Panc1 (cell line): ENCODE measurements at regions not wholly inside any gene's neighbourhood (a gene's known extent, or its start where the extent isn't known, plus 50 kb on each side); places are given as distances from the start of the nearest gene placed in this dataset.

ENCODE experiments used
- ATAC-seq: fragments of 200-7000 bp; cut with Tn5 transposase; 2 replicates; pipeline ENCODE4 v1.9.1; 2020; ENCODE audit warnings: mild to moderate bottlenecking, moderate library complexity
- BruUV-seq: library from RNA; stranded (reverse); fragments of 400-500 nt; replicated peaks from 2 replicates; lab custom pipeline; 2021; lab: Mats Ljungman, UMichigan
- CTCF ChIA-PET: fragments of 300-600 bp; sonication (Branson Sonifier 250); formaldehyde crosslinking; loops from one replicate; lab custom pipeline; 2022; ENCODE audit warnings: antibody characterized with exemption; lab: Charles Lee
- POLR2A ChIA-PET: fragments of 300-600 bp; sonication (Branson Sonifier 250); formaldehyde crosslinking; loops from one replicate; lab custom pipeline; 2022; ENCODE audit warnings: antibody characterized with exemption; lab: Charles Lee
- DNase-seq: peaks from one replicate; pipeline ENCODE4 v3.0.0-alpha.2; 2010; ENCODE audit warnings: low read depth, low spot score
- H3K27ac ChIP-seq: 2 replicates; pipeline ENCODE4 v1.5.1; 2011; ENCODE audit warnings: mild to moderate bottlenecking, low read length, inconsistent platforms
- H3K27me3 ChIP-seq: fragments of 200-500 bp; sonication (Bioruptor generic); 2 replicates; pipeline ENCODE4 v1.6.0; 2014; ENCODE audit warnings: low read length, inconsistent platforms; ENCODE audit not compliant: control insufficient read depth, insufficient read depth
- H3K36me3 ChIP-seq: fragments of 200-500 bp; sonication (Bioruptor generic); 2 replicates; pipeline ENCODE4 v1.5.1; 2014; ENCODE audit warnings: inconsistent platforms, mild to moderate bottlenecking, low read length, moderate library complexity; ENCODE audit not compliant: control insufficient read depth, insufficient read depth
- H3K4me1 ChIP-seq: 2 replicates; pipeline ENCODE4 v1.5.1; 2011; ENCODE audit warnings: inconsistent platforms, mild to moderate bottlenecking, low read length, moderate library complexity; ENCODE audit not compliant: control insufficient read depth, insufficient read depth
- H3K4me3 ChIP-seq, 2 experiments: 2 replicates each; pipeline ENCODE4 v1.5.1; 2011 to 2012; ENCODE audit warnings: low read depth in 2 of 2, low read length in 2 of 2, mild to moderate bottlenecking in 2 of 2, inconsistent platforms in 1 of 2, moderate library complexity in 1 of 2
- H3K9me3 ChIP-seq: fragments of 200-500 bp; sonication (Bioruptor generic); 2 replicates; pipeline ENCODE4 v1.5.1; 2014; ENCODE audit warnings: low read depth, mild to moderate bottlenecking, inconsistent platforms, low read length, moderate library complexity; ENCODE audit not compliant: control insufficient read depth, insufficient read depth
- POLR2AphosphoS5 ChIP-seq: IDR thresholded peaks from 2 replicates; pipeline ENCODE4 v1.6.1; 2012; ENCODE audit warnings: mild to moderate bottlenecking, low read depth, low read length, moderate library complexity
- SIN3A ChIP-seq: IDR thresholded peaks from 2 replicates; pipeline ENCODE4 v1.6.1; 2012; ENCODE audit warnings: low read depth, mild to moderate bottlenecking, low read length, moderate library complexity, borderline replicate concordance; ENCODE audit not compliant: insufficient read depth
- TCF7L2 ChIP-seq: IDR thresholded peaks from 2 replicates; pipeline ENCODE4 v1.6.1; 2011; ENCODE audit warnings: mild to moderate bottlenecking, low read depth, low read length, inconsistent platforms
- in situ Hi-C: cut with HindIII; loops from 2 replicates; pipeline ENCODE4 v1.10.0; 2016; ENCODE audit warnings: low sequenced_read_pairs, low pct_unique_long_range_greater_than_20kb
- intact Hi-C: fragments of 100-400 bp; cut with micrococcal nuclease; formaldehyde crosslinking; loops from one replicate; pipeline ENCODE4 v1.10.0; 2022; ENCODE audit not compliant: unreplicated experiment
- TF ChIP-seq, protein P1 (sequence below): fragments of 450-650 bp; IDR thresholded peaks from 2 replicates; pipeline ENCODE4 v1.5.1; 2017; ENCODE audit warnings: mild to moderate bottlenecking
- TF ChIP-seq, protein P2 (sequence below), 2 experiments: IDR thresholded peaks; 2 replicates each; pipeline ENCODE4 v1.6.1; 2011 to 2012; ENCODE audit warnings: low read depth in 2 of 2, control low read depth in 1 of 2, low read length in 1 of 2, mild to moderate bottlenecking in 1 of 2, moderate library complexity in 1 of 2; ENCODE audit not compliant: insufficient read depth in 1 of 2

- ATAC-seq, result no peak
- CTCF ChIA-PET, result no interaction called here
- no peak for DNase-seq
- no peak overlapping the region for H3K27ac ChIP-seq
- H3K9me3 ChIP-seq, result no peaks in the 10 kb centered on the region
- H3K4me1 ChIP-seq, result no peaks in the 10 kb centered on the region
- no peak overlapping the region for H3K4me3 ChIP-seq
- no peaks in the 10 kb centered on the region for H3K27me3 ChIP-seq
- no peaks in the 10 kb centered on the region for H3K36me3 ChIP-seq
- TF ChIP-seq, protein P1, sequence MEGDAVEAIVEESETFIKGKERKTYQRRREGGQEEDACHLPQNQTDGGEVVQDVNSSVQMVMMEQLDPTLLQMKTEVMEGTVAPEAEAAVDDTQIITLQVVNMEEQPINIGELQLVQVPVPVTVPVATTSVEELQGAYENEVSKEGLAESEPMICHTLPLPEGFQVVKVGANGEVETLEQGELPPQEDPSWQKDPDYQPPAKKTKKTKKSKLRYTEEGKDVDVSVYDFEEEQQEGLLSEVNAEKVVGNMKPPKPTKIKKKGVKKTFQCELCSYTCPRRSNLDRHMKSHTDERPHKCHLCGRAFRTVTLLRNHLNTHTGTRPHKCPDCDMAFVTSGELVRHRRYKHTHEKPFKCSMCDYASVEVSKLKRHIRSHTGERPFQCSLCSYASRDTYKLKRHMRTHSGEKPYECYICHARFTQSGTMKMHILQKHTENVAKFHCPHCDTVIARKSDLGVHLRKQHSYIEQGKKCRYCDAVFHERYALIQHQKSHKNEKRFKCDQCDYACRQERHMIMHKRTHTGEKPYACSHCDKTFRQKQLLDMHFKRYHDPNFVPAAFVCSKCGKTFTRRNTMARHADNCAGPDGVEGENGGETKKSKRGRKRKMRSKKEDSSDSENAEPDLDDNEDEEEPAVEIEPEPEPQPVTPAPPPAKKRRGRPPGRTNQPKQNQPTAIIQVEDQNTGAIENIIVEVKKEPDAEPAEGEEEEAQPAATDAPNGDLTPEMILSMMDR, result no peak
- TF ChIP-seq SIN3A, result no peak
- TF ChIP-seq, protein P2, sequence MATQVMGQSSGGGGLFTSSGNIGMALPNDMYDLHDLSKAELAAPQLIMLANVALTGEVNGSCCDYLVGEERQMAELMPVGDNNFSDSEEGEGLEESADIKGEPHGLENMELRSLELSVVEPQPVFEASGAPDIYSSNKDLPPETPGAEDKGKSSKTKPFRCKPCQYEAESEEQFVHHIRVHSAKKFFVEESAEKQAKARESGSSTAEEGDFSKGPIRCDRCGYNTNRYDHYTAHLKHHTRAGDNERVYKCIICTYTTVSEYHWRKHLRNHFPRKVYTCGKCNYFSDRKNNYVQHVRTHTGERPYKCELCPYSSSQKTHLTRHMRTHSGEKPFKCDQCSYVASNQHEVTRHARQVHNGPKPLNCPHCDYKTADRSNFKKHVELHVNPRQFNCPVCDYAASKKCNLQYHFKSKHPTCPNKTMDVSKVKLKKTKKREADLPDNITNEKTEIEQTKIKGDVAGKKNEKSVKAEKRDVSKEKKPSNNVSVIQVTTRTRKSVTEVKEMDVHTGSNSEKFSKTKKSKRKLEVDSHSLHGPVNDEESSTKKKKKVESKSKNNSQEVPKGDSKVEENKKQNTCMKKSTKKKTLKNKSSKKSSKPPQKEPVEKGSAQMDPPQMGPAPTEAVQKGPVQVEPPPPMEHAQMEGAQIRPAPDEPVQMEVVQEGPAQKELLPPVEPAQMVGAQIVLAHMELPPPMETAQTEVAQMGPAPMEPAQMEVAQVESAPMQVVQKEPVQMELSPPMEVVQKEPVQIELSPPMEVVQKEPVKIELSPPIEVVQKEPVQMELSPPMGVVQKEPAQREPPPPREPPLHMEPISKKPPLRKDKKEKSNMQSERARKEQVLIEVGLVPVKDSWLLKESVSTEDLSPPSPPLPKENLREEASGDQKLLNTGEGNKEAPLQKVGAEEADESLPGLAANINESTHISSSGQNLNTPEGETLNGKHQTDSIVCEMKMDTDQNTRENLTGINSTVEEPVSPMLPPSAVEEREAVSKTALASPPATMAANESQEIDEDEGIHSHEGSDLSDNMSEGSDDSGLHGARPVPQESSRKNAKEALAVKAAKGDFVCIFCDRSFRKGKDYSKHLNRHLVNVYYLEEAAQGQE (IDR thresholded peaks at IDR 0.05; ENCODE audit: insufficient read depth in 1 of 2, low read depth in 2 of 2, low read length in 1 of 2), result no peak
- TF ChIP-seq POLR2AphosphoS5, result no peak
- no peak for TF ChIP-seq TCF7L2
- in situ Hi-C loops, result no loop called here
- no TSS peak for BruUV-seq
- POLR2A ChIA-PET, result interaction anchor here (0.6 kb wide), 1 partner anchor 159 kb away, joined by 4 read pairs; no protein-coding TSS in a partner anchor
- intact Hi-C loops, result no loop called here
Observed at GRCh38 chr9:82789155-82789824, 273.7 kb downstream of the RASEF start.

GRCh38 chr9:82790875-82791274, 272.1 kb downstream of the RASEF start:
- Histone ChIP-seq H3K36me3 (no peaks in the 10 kb centered on the region), H3K4me3 (no peak overlapping the region), H3K9me3 (no peaks in the 10 kb centered on the region), H3K27ac (no peak overlapping the region), H3K4me1 (no peaks in the 10 kb centered on the region), H3K27me3 (no peaks in the 10 kb centered on the region)
- BruUV-seq, result no TSS peak
- CTCF ChIA-PET, result no interaction called here
- POLR2A ChIA-PET, result no interaction called here
- in situ Hi-C loops (no loop called here), intact Hi-C loops (no loop called here)
- TF ChIP-seq SIN3A, result no peak
- TF ChIP-seq TCF7L2, result no peak
- TF ChIP-seq, protein P1, result no peak
- TF ChIP-seq, protein P2 (IDR thresholded peaks at IDR 0.05; ENCODE audit: insufficient read depth in 1 of 2, low read depth in 2 of 2, low read length in 1 of 2), result no peak
- no peak for TF ChIP-seq POLR2AphosphoS5
- ATAC-seq (no peak), DNase-seq (no peak)
